ENCODE measurements at regions not wholly inside any gene's neighbourhood (a gene's known extent, or its start where the extent isn't known, plus 50 kb on each side); places are given as distances from the start of the nearest gene placed in this dataset.

- peaks cover 5% of the 10 kb centered on the region for H3K27me3 ChIP-seq (ENCODE audit: control insufficient read depth, insufficient read depth, low read length)
- no peak overlapping the region for H3K4me3 ChIP-seq (ENCODE audit: low read depth, low read length)
- peaks cover 0 to 8% (median 2%) of the 10 kb centered on the region in 7 donors for H3K9me3 Mint-ChIP-seq
- no peaks in the 10 kb centered on the region for H3K4me1 ChIP-seq (ENCODE audit: control insufficient read depth, insufficient read depth, low read length, poor library complexity, severe bottlenecking)
- no peaks in the 10 kb centered on the region for H3K36me3 Mint-ChIP-seq
- ATAC-seq (ENCODE audit: low read depth in 2 of 2) (no peak), DNase-seq (no peak)
- no peak overlapping the region for H3K4me3 Mint-ChIP-seq
- H3K27me3 Mint-ChIP-seq, result peaks cover 20% of the 10 kb centered on the region
- H3K27ac ChIP-seq (ENCODE audit: insufficient read depth, low read length, poor library complexity, severe bottlenecking), result no peak overlapping the region
- no peaks in the 10 kb centered on the region for H3K36me3 ChIP-seq (ENCODE audit: control insufficient read depth, insufficient read depth, low read length)
- H3K9me3 ChIP-seq (ENCODE audit: control insufficient read depth in 2 of 2, low read length in 2 of 2), result peaks cover 0 to 4% of the 10 kb centered on the region in 2 experiments
- no peaks in the 10 kb centered on the region for H3K4me1 Mint-ChIP-seq
- no peak overlapping the region for H3K27ac Mint-ChIP-seq
These were observed 193.0 kb downstream of the ERMARD start for GRCh38 chr6:169944415-169944814.

DNA sequence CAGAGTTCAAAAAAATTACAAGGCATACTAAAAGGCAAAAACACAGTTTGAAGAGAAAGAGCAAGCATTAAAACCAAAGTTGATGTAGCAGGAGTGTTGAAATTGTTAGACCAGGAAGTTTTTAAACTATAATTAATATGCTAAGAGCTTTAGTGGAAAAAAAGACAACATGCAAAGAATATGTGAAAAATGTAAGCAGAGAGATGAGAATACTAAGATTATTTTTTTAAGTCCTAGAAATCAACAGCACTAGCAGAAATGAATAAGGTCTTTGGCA, 192.6 kb downstream of the ERMARD start:
- Histone ChIP-seq H3K4me3 (ENCODE audit: low read depth, low read length) (no peak overlapping the region), H3K36me3 (ENCODE audit: control insufficient read depth, insufficient read depth, low read length) (no peaks in the 10 kb centered on the region), H3K27ac (ENCODE audit: insufficient read depth, low read length, poor library complexity, severe bottlenecking) (no peak overlapping the region), H3K4me1 (ENCODE audit: control insufficient read depth, insufficient read depth, low read length, poor library complexity, severe bottlenecking) (no peaks in the 10 kb centered on the region), H3K9me3 (ENCODE audit: control insufficient read depth in 2 of 2, low read length in 2 of 2) (peaks cover 0 to 4% of the 10 kb centered on the region in 2 experiments), H3K27me3 (ENCODE audit: control insufficient read depth, insufficient read depth, low read length) (peaks cover 5% of the 10 kb centered on the region)
- DNase-seq, result no peak
- Mint-ChIP-seq H3K36me3 (peaks cover 3% of the 10 kb centered on the region), H3K9me3 (peaks cover 0 to 8% (median 2%) of the 10 kb centered on the region in 7 donors), H3K4me3 (no peak overlapping the region), H3K4me1 (no peaks in the 10 kb centered on the region), H3K27ac (no peak overlapping the region), H3K27me3 (peaks cover 20% of the 10 kb centered on the region)
- ATAC-seq (ENCODE audit: low read depth in 2 of 2), result no peak

DNA sequence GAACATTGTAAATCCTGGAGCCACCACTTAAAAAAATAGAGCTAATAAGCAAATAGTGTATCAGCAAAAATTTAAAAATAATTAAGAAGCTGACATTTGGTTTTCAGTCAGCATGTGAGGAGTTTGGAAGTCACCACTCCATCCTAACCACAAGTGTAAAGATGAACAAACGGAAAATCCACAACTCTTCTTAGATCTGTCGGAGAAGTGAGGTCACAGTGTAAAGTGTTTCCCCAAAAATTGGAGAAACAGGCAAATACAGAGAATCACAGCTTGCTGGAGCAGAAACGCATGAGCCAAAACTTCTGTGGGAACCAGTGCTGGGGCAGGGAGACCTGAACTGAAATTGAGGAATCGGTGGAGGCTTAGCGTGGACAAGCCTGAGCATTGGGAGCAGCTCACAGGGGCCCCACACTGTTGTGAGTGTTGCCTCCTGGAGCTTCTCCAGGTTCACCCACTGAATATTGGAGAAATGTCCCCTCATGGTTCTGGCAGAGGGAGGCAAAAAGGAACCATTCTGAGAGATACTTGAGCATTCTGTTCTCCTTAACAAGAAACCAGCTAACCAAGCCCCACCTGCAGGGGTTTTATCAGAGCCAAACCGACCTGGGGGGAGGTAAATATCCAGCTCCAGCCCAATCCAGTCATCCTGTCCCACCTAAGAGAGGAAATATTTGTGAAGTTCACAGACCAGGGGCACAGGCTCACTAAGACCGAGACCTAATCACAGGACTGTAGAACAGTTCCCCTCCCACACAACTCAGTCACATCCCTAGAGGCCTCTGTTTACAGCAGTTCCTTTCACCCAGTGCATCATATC, 192.0 kb downstream of the ERMARD start:
- DNase-seq, result no peak
- peaks cover 0 to 8% (median 2%) of the 10 kb centered on the region in 7 donors for H3K9me3 Mint-ChIP-seq
- H3K4me1 ChIP-seq (ENCODE audit: control insufficient read depth, insufficient read depth, low read length, poor library complexity, severe bottlenecking), result no peaks in the 10 kb centered on the region
- H3K4me3 ChIP-seq (ENCODE audit: low read depth, low read length), result no peak overlapping the region
- H3K4me1 Mint-ChIP-seq, result no peaks in the 10 kb centered on the region
- peaks cover 0 to 4% of the 10 kb centered on the region in 2 experiments for H3K9me3 ChIP-seq (ENCODE audit: control insufficient read depth in 2 of 2, low read length in 2 of 2)
- H3K36me3 ChIP-seq (ENCODE audit: control insufficient read depth, insufficient read depth, low read length), result no peaks in the 10 kb centered on the region
- H3K27me3 ChIP-seq (ENCODE audit: control insufficient read depth, insufficient read depth, low read length), result peaks cover 5% of the 10 kb centered on the region
- H3K36me3 Mint-ChIP-seq, result peaks cover 4% of the 10 kb centered on the region
- peaks cover 20% of the 10 kb centered on the region for H3K27me3 Mint-ChIP-seq
- H3K4me3 Mint-ChIP-seq, result no peak overlapping the region
- H3K27ac ChIP-seq (ENCODE audit: insufficient read depth, low read length, poor library complexity, severe bottlenecking), result no peak overlapping the region
- H3K27ac Mint-ChIP-seq, result no peak overlapping the region
- ATAC-seq (ENCODE audit: low read depth in 2 of 2), result no peak

DNA sequence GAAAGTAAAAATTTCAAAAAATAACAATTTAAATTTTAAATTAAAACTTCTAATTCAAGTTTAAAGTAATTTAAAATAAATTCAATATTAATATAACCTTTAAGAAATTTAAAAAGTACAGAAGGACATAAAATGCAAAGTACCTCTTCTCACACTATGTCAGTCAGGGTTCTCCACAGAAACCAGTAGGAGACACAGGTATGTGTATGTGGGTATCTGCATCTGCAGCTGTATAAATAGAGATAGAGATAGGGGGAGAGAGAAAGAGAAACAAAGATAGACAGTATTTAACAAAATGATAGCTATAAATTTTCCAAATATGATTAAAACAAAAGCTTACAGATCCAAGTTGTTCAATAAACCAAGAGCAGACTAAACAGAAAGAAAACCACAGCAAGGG, 190.8 kb downstream of the ERMARD start:
- no peak overlapping the region for H3K4me3 Mint-ChIP-seq
- Histone ChIP-seq H3K27me3 (ENCODE audit: control insufficient read depth, insufficient read depth, low read length) (peaks cover 5% of the 10 kb centered on the region), H3K4me1 (ENCODE audit: control insufficient read depth, insufficient read depth, low read length, poor library complexity, severe bottlenecking) (no peaks in the 10 kb centered on the region), H3K36me3 (ENCODE audit: control insufficient read depth, insufficient read depth, low read length) (no peaks in the 10 kb centered on the region), H3K4me3 (ENCODE audit: low read depth, low read length) (no peak overlapping the region), H3K27ac (ENCODE audit: insufficient read depth, low read length, poor library complexity, severe bottlenecking) (no peak overlapping the region), H3K9me3 (ENCODE audit: control insufficient read depth in 2 of 2, low read length in 2 of 2) (peaks cover 0 to 4% of the 10 kb centered on the region in 2 experiments)
- H3K27ac Mint-ChIP-seq, result no peak overlapping the region
- H3K36me3 Mint-ChIP-seq, result peaks cover 4% of the 10 kb centered on the region
- ATAC-seq (ENCODE audit: low read depth in 2 of 2) (no peak), DNase-seq (no peak)
- peaks cover 20% of the 10 kb centered on the region for H3K27me3 Mint-ChIP-seq
- H3K9me3 Mint-ChIP-seq, result peaks cover 0 to 8% (median 2%) of the 10 kb centered on the region in 7 donors
- H3K4me1 Mint-ChIP-seq, result no peaks in the 10 kb centered on the region

DNA sequence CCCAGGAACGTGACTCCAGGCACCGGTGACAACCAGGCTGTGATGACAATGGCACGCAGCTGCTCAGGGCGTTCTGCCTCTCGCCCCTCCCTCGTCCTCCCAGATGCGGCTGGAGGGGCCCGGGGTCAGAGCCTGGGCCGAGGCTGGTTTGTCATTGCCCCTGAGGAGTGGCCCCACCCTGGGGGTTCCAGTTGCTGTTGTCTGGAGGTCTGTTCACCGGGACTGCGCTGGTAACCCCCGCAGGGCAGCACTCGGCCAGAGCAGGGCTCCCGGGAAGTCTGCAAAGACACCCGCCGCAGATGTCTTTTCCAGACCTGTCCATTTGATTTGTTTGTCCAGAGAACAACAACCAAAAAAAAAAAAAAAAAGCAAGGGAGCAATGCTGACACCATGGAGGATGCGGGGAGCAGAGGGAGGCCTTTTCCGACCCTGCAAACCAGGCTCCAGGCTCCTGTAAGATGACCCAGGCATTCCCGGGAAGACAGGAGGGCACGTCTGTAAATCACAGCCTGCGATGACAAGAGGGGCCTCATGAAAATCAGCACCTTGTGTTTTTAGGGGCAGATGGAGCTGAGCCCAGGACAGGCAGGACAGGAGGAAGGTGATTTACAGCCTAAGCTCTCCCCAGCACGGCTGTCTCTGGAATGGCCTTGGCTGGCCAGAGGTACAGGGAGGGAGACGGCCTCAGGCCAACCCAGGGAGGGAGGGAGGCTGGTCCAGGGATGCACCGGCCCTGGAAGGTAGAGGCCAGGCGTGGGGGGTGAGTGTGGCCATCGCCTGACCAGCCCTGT, 189.3 kb downstream of the ERMARD start:
- Histone ChIP-seq H3K36me3 (ENCODE audit: control insufficient read depth, insufficient read depth, low read length) (no peaks in the 10 kb centered on the region), H3K27ac (ENCODE audit: insufficient read depth, low read length, poor library complexity, severe bottlenecking) (no peak overlapping the region), H3K27me3 (ENCODE audit: control insufficient read depth, insufficient read depth, low read length) (peaks cover 5% of the 10 kb centered on the region), H3K4me1 (ENCODE audit: control insufficient read depth, insufficient read depth, low read length, poor library complexity, severe bottlenecking) (no peaks in the 10 kb centered on the region), H3K9me3 (ENCODE audit: control insufficient read depth in 2 of 2, low read length in 2 of 2) (peaks cover 0 to 4% of the 10 kb centered on the region in 2 experiments), H3K4me3 (ENCODE audit: low read depth, low read length) (no peak overlapping the region)
- DNase-seq, result no peak
- H3K9me3 Mint-ChIP-seq, result peaks cover 0 to 8% (median 2%) of the 10 kb centered on the region in 7 donors
- peaks cover 15% of the 10 kb centered on the region for H3K27me3 Mint-ChIP-seq
- ATAC-seq (ENCODE audit: low read depth in 2 of 2), result no peak
- H3K27ac Mint-ChIP-seq, result no peak overlapping the region
- H3K36me3 Mint-ChIP-seq, result peaks cover 4% of the 10 kb centered on the region
- H3K4me3 Mint-ChIP-seq, result no peak overlapping the region
- H3K4me1 Mint-ChIP-seq, result no peaks in the 10 kb centered on the region

GRCh38 chr6:169939554-169940164, 188.2 kb downstream of the ERMARD start:
- Histone ChIP-seq H3K36me3 (ENCODE audit: control insufficient read depth, insufficient read depth, low read length) (no peaks in the 10 kb centered on the region), H3K4me1 (ENCODE audit: control insufficient read depth, insufficient read depth, low read length, poor library complexity, severe bottlenecking) (no peaks in the 10 kb centered on the region), H3K27me3 (ENCODE audit: control insufficient read depth, insufficient read depth, low read length) (peaks cover 5% of the 10 kb centered on the region), H3K4me3 (ENCODE audit: low read depth, low read length) (no peak overlapping the region), H3K27ac (ENCODE audit: insufficient read depth, low read length, poor library complexity, severe bottlenecking) (no peak overlapping the region), H3K9me3 (ENCODE audit: control insufficient read depth in 2 of 2, low read length in 2 of 2) (peaks cover 0 to 4% of the 10 kb centered on the region in 2 experiments)
- ATAC-seq (ENCODE audit: low read depth in 2 of 2) (no peak), DNase-seq (no peak)
- H3K36me3 Mint-ChIP-seq, result peaks cover 4% of the 10 kb centered on the region
- H3K4me3 Mint-ChIP-seq, result no peak overlapping the region
- H3K9me3 Mint-ChIP-seq, result peaks cover 0 to 8% (median 2%) of the 10 kb centered on the region in 7 donors
- H3K27ac Mint-ChIP-seq, result no peak overlapping the region
- peaks cover 15% of the 10 kb centered on the region for H3K27me3 Mint-ChIP-seq
- H3K4me1 Mint-ChIP-seq, result no peaks in the 10 kb centered on the region

DNA sequence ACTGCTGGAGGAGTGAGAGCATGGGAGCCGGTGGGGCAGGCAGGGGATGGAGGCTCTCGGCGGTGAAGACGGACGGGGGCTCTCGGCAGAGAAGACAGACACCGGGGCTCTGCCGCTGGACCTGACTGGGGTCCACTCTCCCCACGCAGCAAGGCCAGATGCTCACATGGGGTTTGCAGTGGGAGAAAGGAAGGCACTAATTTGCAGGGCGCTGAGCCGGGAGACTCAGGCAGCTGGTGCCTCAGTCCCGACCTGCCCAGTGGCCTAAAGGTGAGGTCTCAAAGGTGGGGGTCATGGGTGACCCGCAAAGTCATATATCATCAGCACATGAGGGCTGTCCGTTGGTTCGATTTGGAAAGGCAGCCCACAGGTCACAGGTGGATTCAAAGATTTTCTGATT, 187.3 kb downstream of the ERMARD start:
- ATAC-seq (ENCODE audit: low read depth in 2 of 2), result no peak
- peaks cover 0 to 5% (median 0%) of the 10 kb centered on the region in 7 donors for H3K9me3 Mint-ChIP-seq
- DNase-seq, result no peak
- no peaks in the 10 kb centered on the region for H3K36me3 ChIP-seq (ENCODE audit: control insufficient read depth, insufficient read depth, low read length)
- H3K9me3 ChIP-seq (ENCODE audit: control insufficient read depth in 2 of 2, low read length in 2 of 2), result peaks cover 0 to 1% of the 10 kb centered on the region in 2 experiments
- H3K4me3 Mint-ChIP-seq, result no peak overlapping the region
- peaks cover 12% of the 10 kb centered on the region for H3K27me3 Mint-ChIP-seq
- no peak overlapping the region for H3K4me3 ChIP-seq (ENCODE audit: low read depth, low read length)
- no peak overlapping the region for H3K27ac ChIP-seq (ENCODE audit: insufficient read depth, low read length, poor library complexity, severe bottlenecking)
- no peak overlapping the region for H3K27ac Mint-ChIP-seq
- no peaks in the 10 kb centered on the region for H3K27me3 ChIP-seq (ENCODE audit: control insufficient read depth, insufficient read depth, low read length)
- no peaks in the 10 kb centered on the region for H3K4me1 Mint-ChIP-seq
- H3K4me1 ChIP-seq (ENCODE audit: control insufficient read depth, insufficient read depth, low read length, poor library complexity, severe bottlenecking), result no peaks in the 10 kb centered on the region
- H3K36me3 Mint-ChIP-seq, result peaks cover 4% of the 10 kb centered on the region
